ENCODE measurements at regions not wholly inside any gene's neighbourhood (a gene's known extent, or its start where the extent isn't known, plus 50 kb on each side); places are given as distances from the start of the nearest gene placed in this dataset.
A peak's percentile ranks its signal among the peaks of the same experiment; 100 is the strongest.
"Not testable (repeated sequence)": the region's sequence is repeated elsewhere in the genome, so short reads cannot be mapped to it uniquely, and the experiment has no call there.

DNA sequence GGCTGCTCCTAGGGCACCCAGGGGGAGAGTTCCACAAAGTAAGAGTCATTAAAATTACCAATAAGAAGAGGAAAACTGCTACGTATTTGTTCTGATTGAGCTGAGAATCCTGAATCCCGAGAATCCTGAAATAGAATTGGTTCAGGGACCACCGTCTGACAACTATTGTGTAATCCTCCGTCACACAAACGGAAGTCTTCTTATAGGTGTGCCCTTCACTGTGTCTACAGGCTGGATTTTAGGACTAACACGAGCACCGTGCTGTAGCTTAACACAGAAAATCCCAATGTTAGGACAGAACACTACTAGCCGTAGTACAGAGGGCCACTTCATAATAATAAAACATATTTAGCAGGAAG is 50.6 kb upstream of the RNF182 start:
- DNase-seq (ENCODE audit: low read depth in 4 of 4, low spot score in 3 of 4): peak in 1 of 4 donors; percentile 20

DNA sequence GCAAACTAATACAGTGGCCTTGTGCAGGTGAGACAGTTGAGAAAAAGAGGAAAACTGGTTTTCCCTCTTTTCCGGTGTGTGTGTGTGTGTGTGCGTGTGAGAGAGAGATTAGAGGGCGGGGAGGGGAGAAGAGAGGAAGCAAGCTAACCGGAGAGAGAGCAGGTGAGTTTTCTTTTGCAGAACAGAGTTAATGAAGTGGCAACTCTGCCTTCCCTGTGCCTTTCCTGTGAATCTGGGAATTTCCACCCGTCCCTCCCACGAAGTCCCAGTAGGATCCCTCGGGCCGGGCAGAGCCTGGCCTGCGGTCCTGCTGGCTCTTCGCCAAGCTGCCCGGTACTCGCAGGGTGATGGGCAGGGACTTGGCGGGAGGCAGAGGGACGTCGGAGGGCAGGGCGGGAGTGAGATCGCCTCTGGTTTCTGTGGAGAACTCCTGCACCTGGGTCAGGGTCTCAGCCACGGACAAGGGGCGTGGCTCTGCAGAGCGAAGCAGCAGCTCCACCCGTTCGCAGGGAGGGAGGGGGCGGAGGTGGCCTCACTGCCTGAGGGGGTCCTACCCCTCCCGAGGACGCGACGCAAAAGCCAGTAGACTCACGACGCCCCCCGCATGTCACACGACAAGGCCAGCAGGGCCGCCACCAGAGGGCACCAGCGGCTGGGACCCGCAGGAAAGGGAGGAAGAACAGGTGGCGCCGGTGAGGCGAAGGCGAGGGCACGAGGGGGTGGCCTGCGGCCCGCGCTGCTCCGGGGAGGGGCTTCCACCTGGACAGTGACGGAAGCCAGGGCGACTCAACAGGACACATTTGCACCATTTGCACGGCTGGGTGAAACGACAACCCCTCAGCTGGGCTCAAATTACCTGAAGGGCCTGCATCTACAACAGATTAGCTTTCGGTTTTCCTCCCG is 51.2 kb upstream of the RNF182 start:
- DNase-seq (ENCODE audit: low read depth in 4 of 4, low spot score in 3 of 4): peak; percentile 53 to 65 (median 59)

DNA sequence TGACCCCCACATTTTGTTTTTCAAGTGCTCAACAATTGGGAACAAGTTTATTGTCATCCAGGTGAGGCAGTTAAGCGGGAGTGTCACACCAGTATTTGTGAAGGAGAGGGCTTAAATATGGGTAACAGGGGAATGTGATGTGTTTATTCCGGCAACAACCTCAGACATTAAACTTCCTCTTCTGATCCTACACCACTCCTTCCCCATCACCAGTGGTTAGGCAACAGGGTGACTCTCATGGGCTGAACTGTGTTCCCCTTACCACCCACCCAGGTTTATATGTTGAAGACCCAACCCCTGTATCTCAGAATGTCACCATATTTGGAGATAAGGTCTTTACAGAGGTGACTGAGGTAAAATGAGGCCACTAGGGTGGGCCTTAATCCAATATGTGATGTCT is 52.1 kb upstream of the RNF182 start:
- no peak for DNase-seq (ENCODE audit: low read depth in 4 of 4, low spot score in 3 of 4)

DNA sequence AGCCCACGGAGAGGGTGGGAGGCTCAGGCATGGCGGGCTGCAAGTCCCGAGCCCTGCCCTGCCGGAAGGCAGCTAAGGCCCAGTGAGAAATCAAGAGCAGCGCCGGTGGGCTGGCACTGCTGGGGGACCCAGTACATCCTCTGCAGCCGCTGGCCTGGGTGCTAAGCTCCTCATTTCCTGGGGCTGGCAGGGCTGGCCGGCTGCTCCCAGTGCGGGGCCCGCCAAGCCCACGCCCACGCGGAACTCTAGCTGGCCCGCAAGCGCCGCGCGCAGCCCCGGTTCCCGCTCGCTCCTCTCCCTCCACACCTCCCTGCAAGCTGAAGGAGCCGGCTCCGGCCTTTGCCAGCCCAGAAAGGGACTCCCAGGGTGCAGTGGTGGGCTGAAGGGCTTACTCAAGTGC is 52.7 kb upstream of the RNF182 start:
- not testable (repeated sequence) for DNase-seq (ENCODE audit: low read depth in 4 of 4, low spot score in 3 of 4)

DNA sequence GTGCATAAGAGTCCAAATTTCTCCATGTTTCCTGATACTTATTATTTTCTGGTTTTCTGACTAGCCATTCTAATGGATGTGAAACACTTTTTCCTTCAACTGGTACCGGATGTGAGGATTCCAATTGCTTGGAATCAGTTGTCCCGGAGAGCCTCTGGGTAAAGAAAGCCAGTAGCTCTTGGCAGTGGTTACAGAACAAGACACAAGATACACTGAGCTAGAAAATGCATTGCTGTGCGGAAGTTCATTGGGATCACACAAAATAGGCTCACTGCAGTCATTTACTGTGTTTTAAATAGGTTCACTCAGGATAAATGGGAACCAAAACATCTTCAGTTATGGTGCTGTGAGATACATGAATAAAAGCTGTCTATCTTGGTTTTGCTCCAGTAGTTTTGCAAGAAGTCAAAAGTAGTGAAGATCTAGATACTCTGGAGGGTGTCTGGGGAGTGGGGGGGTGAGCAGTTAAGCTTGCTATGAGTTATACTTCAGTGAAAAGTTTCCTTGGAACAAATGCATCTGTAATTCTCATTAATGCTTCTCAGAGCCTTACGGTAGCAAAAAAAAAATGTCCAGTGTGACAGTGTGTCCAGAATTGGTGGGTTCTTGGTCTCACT is 54.4 kb upstream of the RNF182 start:
- no peak for DNase-seq (ENCODE audit: low read depth in 4 of 4, low spot score in 3 of 4)

DNA sequence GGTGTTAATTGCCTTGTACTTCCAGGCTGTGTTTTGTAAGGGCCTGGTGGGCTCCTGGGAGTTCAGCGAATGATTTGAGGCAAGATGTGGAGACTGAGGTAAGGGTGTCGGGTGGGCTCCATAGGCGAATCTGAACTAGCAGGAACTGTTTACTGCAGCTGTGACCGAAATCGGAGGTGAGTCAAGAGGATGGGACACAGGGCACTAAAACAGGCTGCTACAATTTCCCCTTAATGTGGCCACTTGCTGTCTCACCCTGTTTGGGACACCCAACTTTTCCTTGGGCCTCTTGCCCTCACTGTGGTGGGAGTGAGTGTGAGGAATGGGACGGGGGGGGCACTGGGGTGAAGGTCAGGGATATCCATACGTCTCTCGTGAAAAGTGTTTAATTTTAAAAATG is 53.9 kb upstream of the MCUR1 start:
- DNase-seq (ENCODE audit: low read depth in 4 of 4, low spot score in 3 of 4): no peak

DNA sequence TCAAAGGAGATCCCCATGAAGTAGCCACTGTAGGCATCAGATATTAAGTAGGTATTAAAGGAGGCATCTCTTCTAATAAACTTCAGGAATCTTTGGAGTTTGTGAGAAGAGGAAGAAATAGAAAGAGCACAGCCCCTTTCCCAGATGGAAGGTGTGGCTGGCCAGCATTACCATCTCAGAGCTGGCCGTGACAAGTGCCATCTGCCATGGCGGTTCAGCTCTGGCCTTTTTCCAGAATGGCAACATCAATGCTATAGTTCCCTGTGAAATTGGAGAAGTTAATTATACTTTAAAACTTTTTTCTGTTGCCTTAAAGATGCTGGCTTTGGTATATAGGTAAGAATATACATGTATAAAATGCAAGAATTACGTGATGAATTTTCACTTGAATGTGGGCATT is 51.9 kb upstream of the MCUR1 start:
- DNase-seq (ENCODE audit: low read depth in 4 of 4, low spot score in 3 of 4): no peak

DNA sequence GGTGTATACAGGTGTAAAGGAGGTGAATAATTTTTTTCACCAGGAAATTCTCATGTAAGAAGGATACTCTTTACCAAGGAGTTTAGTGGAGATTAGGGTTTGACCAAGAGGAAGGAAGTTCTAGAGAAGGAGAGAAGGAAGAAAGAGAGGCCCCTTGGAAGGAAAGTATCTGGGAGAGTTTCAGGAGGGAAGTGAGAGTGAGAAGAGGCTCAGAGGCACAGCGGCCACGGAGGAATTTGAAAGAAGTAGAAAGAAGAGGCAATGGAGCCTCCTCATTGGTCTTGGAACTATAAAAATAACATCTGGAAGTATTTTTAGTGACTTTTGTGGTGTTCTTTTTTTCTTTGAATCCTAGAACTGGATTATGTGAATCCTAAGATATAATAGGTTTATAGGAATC is 50.8 kb upstream of the MCUR1 start:
- no peak for DNase-seq (ENCODE audit: low read depth in 4 of 4, low spot score in 3 of 4)

DNA sequence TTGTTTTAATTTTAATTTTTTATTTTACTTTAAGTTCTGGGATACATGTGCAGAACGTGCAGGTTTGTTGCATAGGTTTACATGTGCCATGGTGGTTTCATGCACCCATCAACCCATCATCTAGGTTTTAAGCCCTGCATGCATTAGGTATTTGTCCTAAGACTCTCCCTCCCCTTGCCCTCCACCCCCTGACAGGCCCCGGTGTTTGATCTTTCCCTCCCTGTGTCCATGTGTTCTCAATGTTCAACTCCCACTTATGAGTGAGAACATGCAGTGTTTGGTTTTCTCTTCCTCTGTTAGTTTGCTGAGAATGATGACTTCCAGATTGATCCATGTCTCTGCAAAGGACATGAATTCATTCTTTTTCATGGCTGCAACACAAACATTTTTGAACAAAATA is 50.3 kb upstream of the MCUR1 start:
- DNase-seq (ENCODE audit: low read depth in 4 of 4, low spot score in 3 of 4): not testable (repeated sequence)
